CD1c-positive myeloid dendritic cell (primary cell): ENCODE measurements at regions not wholly inside any gene's neighbourhood (a gene's known extent, or its start where the extent isn't known, plus 50 kb on each side); places are given as distances from the start of the nearest gene placed in this dataset.

Source experiments
- DNase-seq: peaks from one replicate; pipeline ENCODE4 v3.0.0-alpha.2; 2016; ENCODE audit errors: extremely low spot score

- no peak for DNase-seq
Measured at GRCh38 chr4:123939621-123940020, 543.0 kb downstream of the SPRY1 start.

- DNase-seq: no peak
Measured at GRCh38 chr4:123940604-123941003, 544.0 kb downstream of the SPRY1 start.

GRCh38 chr4:123941306-123941705 is 544.7 kb downstream of the SPRY1 start:
- DNase-seq: no peak

- no peak for DNase-seq
Measured at GRCh38 chr4:123943976-123944375, 547.4 kb downstream of the SPRY1 start.

GRCh38 chr4:123945301-123945700 is 548.7 kb downstream of the SPRY1 start:
- no peak for DNase-seq

GRCh38 chr4:123950530-123950929 is 553.9 kb downstream of the SPRY1 start:
- no peak for DNase-seq

GRCh38 chr4:123952530-123953274 is 556.1 kb downstream of the SPRY1 start:
- DNase-seq: no peak

GRCh38 chr4:123953566-123953965 is 557.0 kb downstream of the SPRY1 start:
- DNase-seq: no peak

- DNase-seq: no peak
Measured at GRCh38 chr4:123954220-123954619, 557.6 kb downstream of the SPRY1 start.

- DNase-seq: no peak
Measured at GRCh38 chr4:123955167-123955800, 558.7 kb downstream of the SPRY1 start.

GRCh38 chr4:123956204-123956603 is 559.6 kb downstream of the SPRY1 start:
- DNase-seq: no peak

- DNase-seq: no peak
Measured at GRCh38 chr4:123966990-123967769, 570.6 kb downstream of the SPRY1 start.

- no peak for DNase-seq
Measured at GRCh38 chr4:123972031-123972430, 575.4 kb downstream of the SPRY1 start.

- no peak for DNase-seq
Measured at GRCh38 chr4:123974386-123975149, 578.0 kb downstream of the SPRY1 start.

GRCh38 chr4:123976285-123976684 is 579.7 kb downstream of the SPRY1 start:
- no peak for DNase-seq

- DNase-seq: no peak
Measured at GRCh38 chr4:123976819-123977218, 580.2 kb downstream of the SPRY1 start.

- DNase-seq: no peak
Measured at GRCh38 chr4:123977641-123978081, 581.1 kb downstream of the SPRY1 start.

- DNase-seq: no peak
Measured at GRCh38 chr4:123978637-123979036, 582.0 kb downstream of the SPRY1 start.

- no peak for DNase-seq
Measured at GRCh38 chr4:123980736-123981300, 584.2 kb downstream of the SPRY1 start.

- no peak for DNase-seq
Measured at GRCh38 chr4:123984886-123985285, 588.3 kb downstream of the SPRY1 start.

- DNase-seq: no peak
Measured at GRCh38 chr4:123986268-123986798, 589.7 kb downstream of the SPRY1 start.
